Ishikawa (cell line): ENCODE measurements at regions not wholly inside any gene's neighbourhood (a gene's known extent, or its start where the extent isn't known, plus 50 kb on each side); places are given as distances from the start of the nearest gene placed in this dataset.

ENCODE experiments used
- CEBPB ChIP-seq: IDR thresholded peaks from 2 replicates; pipeline ENCODE4 v1.6.1; 2012
- CREB1 ChIP-seq: IDR thresholded peaks from 2 replicates; pipeline ENCODE4 v1.6.1; 2012; ENCODE audit warnings: low read depth
- EGR1 ChIP-seq: IDR thresholded peaks from 2 replicates; pipeline ENCODE4 v1.6.1; 2012
- EP300 ChIP-seq: IDR thresholded peaks from 2 replicates; pipeline ENCODE4 v1.6.1; 2012; ENCODE audit warnings: borderline replicate concordance
- FOXM1 ChIP-seq: IDR thresholded peaks from 2 replicates; pipeline ENCODE4 v1.6.1; 2012; ENCODE audit warnings: low read depth, borderline replicate concordance
- MAX ChIP-seq: IDR thresholded peaks from 2 replicates; pipeline ENCODE4 v1.6.1; 2012
- NFIC ChIP-seq: IDR thresholded peaks from 2 replicates; pipeline ENCODE4 v1.6.1; 2012
- RAD21 ChIP-seq: IDR thresholded peaks from 2 replicates; pipeline ENCODE4 v1.6.1; 2012; ENCODE audit warnings: low read depth
- REST ChIP-seq: IDR thresholded peaks from 2 replicates; pipeline ENCODE4 v1.6.1; 2012; ENCODE audit warnings: low read depth, mild to moderate bottlenecking
- TAF1 ChIP-seq: IDR thresholded peaks from 2 replicates; pipeline ENCODE4 v1.6.1; 2012; ENCODE audit warnings: low read depth, mild to moderate bottlenecking
- TCF12 ChIP-seq: IDR thresholded peaks from 2 replicates; pipeline ENCODE4 v1.6.1; 2012; ENCODE audit warnings: low read depth
- TEAD4 ChIP-seq: IDR thresholded peaks from 2 replicates; pipeline ENCODE4 v1.6.1; 2012
- USF1 ChIP-seq: IDR thresholded peaks from 2 replicates; pipeline ENCODE4 v1.6.1; 2012
- YY1 ChIP-seq: IDR thresholded peaks from 2 replicates; pipeline ENCODE4 v1.6.1; 2012; ENCODE audit warnings: low read depth
- ZBTB7A ChIP-seq: IDR thresholded peaks from 2 replicates; pipeline ENCODE4 v1.6.1; 2012; ENCODE audit warnings: low read depth

- no peak for TF ChIP-seq NFIC
- no peak for TF ChIP-seq CEBPB
- TF ChIP-seq EP300: no peak
Measured at GRCh38 chr16:86963600-86964575, 353.3 kb downstream of the C16orf95 start.

GRCh38 chr16:86964796-86965241 lies 352.4 kb downstream of the C16orf95 start:
- TF ChIP-seq CREB1: no peak
- no peak for TF ChIP-seq ZBTB7A
- TF ChIP-seq EGR1: no peak
- TF ChIP-seq EP300: no peak
- no peak for TF ChIP-seq REST
- TF ChIP-seq RAD21: no peak
- TF ChIP-seq CEBPB: no peak

- TF ChIP-seq FOXM1: no peak
- TF ChIP-seq RAD21: no peak
- TF ChIP-seq TEAD4: no peak
- TF ChIP-seq MAX: no peak
- no peak for TF ChIP-seq TCF12
Measured at GRCh38 chr16:86965331-86965730, 351.9 kb downstream of the C16orf95 start.

GRCh38 chr16:86965840-86966550 lies 351.2 kb downstream of the C16orf95 start:
- no peak for TF ChIP-seq TAF1
- no peak for TF ChIP-seq REST
- TF ChIP-seq ZBTB7A: no peak
- TF ChIP-seq YY1: no peak
- no peak for TF ChIP-seq EGR1
- TF ChIP-seq RAD21: no peak
- TF ChIP-seq TEAD4: no peak
- TF ChIP-seq TCF12: no peak
- no peak for TF ChIP-seq EP300
- no peak for TF ChIP-seq CREB1
- no peak for TF ChIP-seq MAX
- TF ChIP-seq FOXM1: no peak
- TF ChIP-seq USF1: no peak
- no peak for TF ChIP-seq CEBPB
- no peak for TF ChIP-seq NFIC

- TF ChIP-seq TAF1 (no peak), TEAD4 (no peak), CREB1 (no peak), NFIC (no peak), USF1 (no peak)
Measured at GRCh38 chr16:86966777-86967176, 350.4 kb downstream of the C16orf95 start.

GRCh38 chr16:86968866-86969265 lies 348.3 kb downstream of the C16orf95 start:
- TF ChIP-seq FOXM1 (no peak), CREB1 (no peak), YY1 (no peak), EP300 (no peak), CEBPB (no peak)
